GM21360 (cell line): ENCODE measurements at regions not wholly inside any gene's neighbourhood (a gene's known extent, or its start where the extent isn't known, plus 50 kb on each side); places are given as distances from the start of the nearest gene placed in this dataset.
"Not testable (repeated sequence)": the region's sequence is repeated elsewhere in the genome, so short reads cannot be mapped to it uniquely, and the experiment has no call there.

Experiments
- ATAC-seq: cut with Tn5 transposase; IDR thresholded peaks from one replicate; pipeline ENCODE4 v1.9.1; 2021; ENCODE audit warnings: mild to moderate bottlenecking, moderate library complexity; ENCODE audit not compliant: unreplicated experiment

GRCh38 chr21:14757533-14758327, 211.6 kb upstream of the SAMSN1 start:
- no peak for ATAC-seq

- no peak for ATAC-seq
Measured at GRCh38 chr21:14755086-14755485, 209.0 kb upstream of the SAMSN1 start.

- ATAC-seq, result no peak
Measured at GRCh38 chr21:14754682-14755081, 208.6 kb upstream of the SAMSN1 start.

GRCh38 chr21:14754259-14754604, 208.1 kb upstream of the SAMSN1 start:
- ATAC-seq, result no peak

- ATAC-seq, result no peak
Measured at GRCh38 chr21:14753466-14754258, 207.5 kb upstream of the SAMSN1 start.

GRCh38 chr21:14753069-14753465, 207.0 kb upstream of the SAMSN1 start:
- no peak for ATAC-seq

- no peak for ATAC-seq
Measured at GRCh38 chr21:14752345-14752909, 206.3 kb upstream of the SAMSN1 start.

GRCh38 chr21:14751602-14752344, 205.7 kb upstream of the SAMSN1 start:
- no peak for ATAC-seq

GRCh38 chr21:14751011-14751410, 204.9 kb upstream of the SAMSN1 start:
- no peak for ATAC-seq

- no peak for ATAC-seq
Measured at GRCh38 chr21:14750041-14750440, 203.9 kb upstream of the SAMSN1 start.

GRCh38 chr21:14748662-14749061, 202.5 kb upstream of the SAMSN1 start:
- no peak for ATAC-seq

- ATAC-seq, result no peak
Measured at GRCh38 chr21:14744368-14744767, 198.3 kb upstream of the SAMSN1 start.

- ATAC-seq, result no peak
Measured at GRCh38 chr21:14742119-14742518, 196.0 kb upstream of the SAMSN1 start.

- no peak for ATAC-seq
Measured at GRCh38 chr21:14741256-14741655, 195.1 kb upstream of the SAMSN1 start.

GRCh38 chr21:14740692-14741091, 194.6 kb upstream of the SAMSN1 start:
- ATAC-seq, result no peak

- ATAC-seq, result no peak
Measured at GRCh38 chr21:14740116-14740515, 194.0 kb upstream of the SAMSN1 start.

- ATAC-seq, result no peak
Measured at GRCh38 chr21:14739590-14739989, 193.5 kb upstream of the SAMSN1 start.

- ATAC-seq, result not testable (repeated sequence)
Measured at GRCh38 chr21:14738576-14738975, 192.5 kb upstream of the SAMSN1 start.

- ATAC-seq, result no peak
Measured at GRCh38 chr21:14737922-14738321, 191.8 kb upstream of the SAMSN1 start.

- no peak for ATAC-seq
Measured at GRCh38 chr21:14737284-14737691, 191.2 kb upstream of the SAMSN1 start.

- no peak for ATAC-seq
Measured at GRCh38 chr21:14736672-14737071, 190.6 kb upstream of the SAMSN1 start.
